ENCODE measurements at regions not wholly inside any gene's neighbourhood (a gene's known extent, or its start where the extent isn't known, plus 50 kb on each side); places are given as distances from the start of the nearest gene placed in this dataset.

DNA sequence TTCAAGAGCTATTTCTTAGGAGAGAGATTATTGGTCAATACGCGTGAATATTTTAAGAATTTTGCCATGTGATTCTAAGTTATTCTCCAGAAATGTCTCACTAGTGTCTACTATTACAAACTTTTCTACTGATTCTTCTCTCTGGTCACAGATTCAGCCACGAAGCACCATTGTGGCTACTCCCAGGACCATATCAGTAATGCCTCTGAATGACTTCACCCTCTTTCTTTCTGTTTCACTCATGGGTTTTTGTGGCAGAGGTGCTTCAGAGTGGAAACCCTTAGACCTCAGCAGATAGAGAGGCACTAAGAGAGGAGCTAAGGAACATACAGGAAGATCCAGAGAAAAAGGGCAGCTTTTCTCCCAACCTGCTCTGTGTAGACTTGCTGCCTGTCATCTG lies 211.3 kb downstream of the CBLN4 start:
- no peak overlapping the region for H3K27ac ChIP-seq (replicated peaks in 1 of 4)
- WGBS: 90% methylated on average over 3 of the region's 3 CpGs

DNA sequence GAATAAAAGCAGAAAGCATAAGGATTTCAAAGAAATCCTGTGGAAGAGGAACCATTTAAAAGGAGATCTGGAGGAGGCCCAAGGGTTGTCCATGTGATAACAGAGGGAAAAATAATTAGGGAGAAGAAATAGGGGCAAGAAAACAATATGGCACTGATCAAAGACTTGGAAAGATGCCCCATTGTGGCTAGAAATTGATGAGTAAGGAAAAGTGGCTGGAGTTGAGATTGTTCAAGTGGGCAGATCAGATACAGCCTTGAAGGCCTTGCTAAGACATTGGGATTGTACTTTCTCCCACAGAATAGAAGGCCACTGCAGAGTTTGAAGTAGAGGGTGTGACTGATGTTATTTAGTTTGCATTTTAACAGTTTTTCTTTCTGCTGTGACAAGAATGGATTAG lies 213.3 kb downstream of the CBLN4 start:
- no peak overlapping the region for H3K27ac ChIP-seq (replicated peaks in 1 of 4)
- no peaks in the 10 kb centered on the region for H3K9me3 ChIP-seq
- no peak for DNase-seq (ENCODE audit: extremely low spot score)
- intact Hi-C loops (cut with DNase I): no loop called here
- no peaks in the 10 kb centered on the region for H3K27me3 ChIP-seq
- TF ChIP-seq, protein P1, sequence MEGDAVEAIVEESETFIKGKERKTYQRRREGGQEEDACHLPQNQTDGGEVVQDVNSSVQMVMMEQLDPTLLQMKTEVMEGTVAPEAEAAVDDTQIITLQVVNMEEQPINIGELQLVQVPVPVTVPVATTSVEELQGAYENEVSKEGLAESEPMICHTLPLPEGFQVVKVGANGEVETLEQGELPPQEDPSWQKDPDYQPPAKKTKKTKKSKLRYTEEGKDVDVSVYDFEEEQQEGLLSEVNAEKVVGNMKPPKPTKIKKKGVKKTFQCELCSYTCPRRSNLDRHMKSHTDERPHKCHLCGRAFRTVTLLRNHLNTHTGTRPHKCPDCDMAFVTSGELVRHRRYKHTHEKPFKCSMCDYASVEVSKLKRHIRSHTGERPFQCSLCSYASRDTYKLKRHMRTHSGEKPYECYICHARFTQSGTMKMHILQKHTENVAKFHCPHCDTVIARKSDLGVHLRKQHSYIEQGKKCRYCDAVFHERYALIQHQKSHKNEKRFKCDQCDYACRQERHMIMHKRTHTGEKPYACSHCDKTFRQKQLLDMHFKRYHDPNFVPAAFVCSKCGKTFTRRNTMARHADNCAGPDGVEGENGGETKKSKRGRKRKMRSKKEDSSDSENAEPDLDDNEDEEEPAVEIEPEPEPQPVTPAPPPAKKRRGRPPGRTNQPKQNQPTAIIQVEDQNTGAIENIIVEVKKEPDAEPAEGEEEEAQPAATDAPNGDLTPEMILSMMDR (IDR thresholded peaks at IDR 0.05): no peak
- TF ChIP-seq POLR2AphosphoS5 (IDR thresholded peaks at IDR 0.05) (no peak), EP300 (IDR thresholded peaks at IDR 0.05) (no peak), POLR2A (IDR thresholded peaks at IDR 0.05; ENCODE audit: low read depth) (no peak)
- H3K36me3 ChIP-seq: no peaks in the 10 kb centered on the region
- no peaks in the 10 kb centered on the region for H3K4me1 ChIP-seq
- H3K4me3 ChIP-seq: no peak overlapping the region

More for the DNA sequence above, 211.3 kb downstream of the CBLN4 start:
- no peaks in the 10 kb centered on the region for H3K4me1 ChIP-seq
- no peak overlapping the region for H3K4me3 ChIP-seq
- no peaks in the 10 kb centered on the region for H3K36me3 ChIP-seq
- no peaks in the 10 kb centered on the region for H3K9me3 ChIP-seq
- H3K27me3 ChIP-seq: no peaks in the 10 kb centered on the region
- TF ChIP-seq POLR2AphosphoS5 (IDR thresholded peaks at IDR 0.05): no peak
- TF ChIP-seq EP300 (IDR thresholded peaks at IDR 0.05): no peak
- TF ChIP-seq POLR2A (IDR thresholded peaks at IDR 0.05; ENCODE audit: low read depth): no peak
- DNase-seq (ENCODE audit: extremely low spot score): no peak
- intact Hi-C loops (cut with DNase I): no loop called here

DNA sequence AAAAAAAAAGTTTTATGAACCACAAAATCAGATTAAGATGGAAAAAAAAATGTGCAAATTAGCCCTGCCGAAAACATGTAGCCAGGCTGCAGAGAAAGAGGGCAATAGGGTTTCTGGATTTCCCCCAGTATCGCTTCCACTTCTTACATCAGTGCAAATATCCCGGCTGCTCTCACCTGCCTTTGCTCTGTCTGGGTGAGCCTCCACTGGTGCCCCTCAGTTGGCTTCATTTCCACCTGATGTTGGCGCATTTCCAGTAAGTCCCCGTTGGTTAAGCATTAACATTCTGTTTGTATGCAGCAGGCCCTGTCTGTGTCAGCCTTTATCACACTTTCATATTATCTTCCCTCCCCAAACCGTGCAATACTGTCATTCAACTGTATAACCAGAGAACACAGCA lies 215.1 kb downstream of the CBLN4 start:
- intact Hi-C loops (cut with DNase I): no loop called here
- no peak for DNase-seq (ENCODE audit: extremely low spot score)
- TF ChIP-seq POLR2AphosphoS5 (IDR thresholded peaks at IDR 0.05): no peak
- TF ChIP-seq, protein P1 (IDR thresholded peaks at IDR 0.05): no peak
- no peak for TF ChIP-seq EP300 (IDR thresholded peaks at IDR 0.05)
- no peak for TF ChIP-seq POLR2A (IDR thresholded peaks at IDR 0.05; ENCODE audit: low read depth)
- Histone ChIP-seq H3K4me3 (no peak overlapping the region), H3K9me3 (no peaks in the 10 kb centered on the region), H3K4me1 (no peaks in the 10 kb centered on the region), H3K27ac (replicated peaks in 1 of 4) (no peak overlapping the region), H3K36me3 (no peaks in the 10 kb centered on the region), H3K27me3 (no peaks in the 10 kb centered on the region)
- 77% methylated on average over 6 of the region's 6 CpGs for WGBS

DNA sequence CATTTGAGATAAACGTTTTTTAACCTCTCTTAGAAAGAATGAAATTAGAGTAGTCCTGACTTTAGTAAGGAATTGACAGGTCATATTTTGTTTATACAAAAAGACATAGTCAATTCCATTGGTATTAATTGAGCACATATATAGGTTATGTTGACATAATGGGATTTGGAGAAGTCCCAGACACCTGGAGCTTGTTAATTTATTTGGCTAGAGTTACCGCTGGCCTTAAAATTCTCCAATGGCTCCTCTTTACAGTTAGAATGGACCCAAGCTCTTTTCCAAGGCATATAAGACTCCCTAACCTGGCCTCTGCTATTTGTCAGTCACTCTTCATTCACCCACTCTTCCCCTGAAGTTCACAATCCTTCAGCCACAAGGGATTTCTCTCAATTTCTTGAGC lies 221.3 kb downstream of the CBLN4 start:
- Histone ChIP-seq H3K36me3 (no peaks in the 10 kb centered on the region), H3K27ac (replicated peaks in 1 of 4) (no peak overlapping the region), H3K9me3 (no peaks in the 10 kb centered on the region), H3K27me3 (no peaks in the 10 kb centered on the region), H3K4me3 (no peak overlapping the region), H3K4me1 (peaks cover 0 to 7% (median 0%) of the 10 kb centered on the region in 4 donors)
- DNase-seq (ENCODE audit: extremely low spot score): no peak
- intact Hi-C loops (cut with DNase I): no loop called here
- TF ChIP-seq EP300 (IDR thresholded peaks at IDR 0.05) (no peak), POLR2A (IDR thresholded peaks at IDR 0.05; ENCODE audit: low read depth) (no peak), POLR2AphosphoS5 (IDR thresholded peaks at IDR 0.05) (no peak)
- TF ChIP-seq, protein P1 (IDR thresholded peaks at IDR 0.05): no peak
- WGBS: 58% methylated on average over 2 of the region's 2 CpGs

DNA sequence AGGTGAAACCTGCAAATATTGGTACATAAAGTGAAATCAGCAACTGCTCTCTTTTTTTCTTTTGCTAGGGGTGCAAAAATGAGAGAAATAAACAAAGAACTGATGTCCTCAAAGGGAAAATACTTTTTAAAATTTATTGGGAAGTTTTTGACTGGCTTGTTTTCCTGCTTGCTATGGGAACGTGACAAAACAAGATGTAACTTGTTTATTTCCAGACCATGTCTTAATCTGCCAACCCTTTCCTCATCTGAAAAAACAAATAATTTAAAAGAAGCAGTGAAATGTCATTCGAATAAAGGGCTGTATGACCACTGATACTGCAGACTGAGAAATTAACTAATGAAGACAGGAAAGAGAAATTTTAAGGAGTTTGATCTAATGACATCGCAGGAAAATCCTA lies 221.9 kb downstream of the CBLN4 start:
- H3K4me1 ChIP-seq: peaks cover 0 to 7% (median 0%) of the 10 kb centered on the region in 4 donors
- H3K9me3 ChIP-seq: no peaks in the 10 kb centered on the region
- H3K4me3 ChIP-seq: no peak overlapping the region
- TF ChIP-seq, protein P1 (IDR thresholded peaks at IDR 0.05): no peak
- TF ChIP-seq EP300 (IDR thresholded peaks at IDR 0.05) (no peak), POLR2A (IDR thresholded peaks at IDR 0.05; ENCODE audit: low read depth) (no peak), POLR2AphosphoS5 (IDR thresholded peaks at IDR 0.05) (no peak)
- DNase-seq (ENCODE audit: extremely low spot score): no peak
- intact Hi-C loops (cut with DNase I): no loop called here
- no peaks in the 10 kb centered on the region for H3K36me3 ChIP-seq
- no peaks in the 10 kb centered on the region for H3K27me3 ChIP-seq
- no peak overlapping the region for H3K27ac ChIP-seq (replicated peaks in 1 of 4)
- WGBS: 52% methylated on average over 3 of the region's 3 CpGs

Measured in esophagus muscularis mucosa (tissue), 4 donors.